22Rv1 (cell line): ENCODE measurements at regions not wholly inside any gene's neighbourhood (a gene's known extent, or its start where the extent isn't known, plus 50 kb on each side); places are given as distances from the start of the nearest gene placed in this dataset.

Source experiments
- ZFX ChIP-seq: fragments of 450-650 bp; IDR thresholded peaks from 2 replicates; pipeline ENCODE4 v1.6.1; 2017; ENCODE audit warnings: antibody characterized with exemption, borderline replicate concordance
- TF ChIP-seq, protein P1 (sequence below): fragments of 450-650 bp; IDR thresholded peaks from 2 replicates; pipeline ENCODE4 v1.5.1; 2017; ENCODE audit warnings: mild to moderate bottlenecking

GRCh38 chr12:83476695-83477690 is 790.3 kb downstream of the TMTC2 start:
- TF ChIP-seq, protein P1, sequence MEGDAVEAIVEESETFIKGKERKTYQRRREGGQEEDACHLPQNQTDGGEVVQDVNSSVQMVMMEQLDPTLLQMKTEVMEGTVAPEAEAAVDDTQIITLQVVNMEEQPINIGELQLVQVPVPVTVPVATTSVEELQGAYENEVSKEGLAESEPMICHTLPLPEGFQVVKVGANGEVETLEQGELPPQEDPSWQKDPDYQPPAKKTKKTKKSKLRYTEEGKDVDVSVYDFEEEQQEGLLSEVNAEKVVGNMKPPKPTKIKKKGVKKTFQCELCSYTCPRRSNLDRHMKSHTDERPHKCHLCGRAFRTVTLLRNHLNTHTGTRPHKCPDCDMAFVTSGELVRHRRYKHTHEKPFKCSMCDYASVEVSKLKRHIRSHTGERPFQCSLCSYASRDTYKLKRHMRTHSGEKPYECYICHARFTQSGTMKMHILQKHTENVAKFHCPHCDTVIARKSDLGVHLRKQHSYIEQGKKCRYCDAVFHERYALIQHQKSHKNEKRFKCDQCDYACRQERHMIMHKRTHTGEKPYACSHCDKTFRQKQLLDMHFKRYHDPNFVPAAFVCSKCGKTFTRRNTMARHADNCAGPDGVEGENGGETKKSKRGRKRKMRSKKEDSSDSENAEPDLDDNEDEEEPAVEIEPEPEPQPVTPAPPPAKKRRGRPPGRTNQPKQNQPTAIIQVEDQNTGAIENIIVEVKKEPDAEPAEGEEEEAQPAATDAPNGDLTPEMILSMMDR = no peak
- no peak for TF ChIP-seq ZFX
